Effector memory CD4-positive, alpha-beta T cell (primary cell): ENCODE measurements at regions not wholly inside any gene's neighbourhood (a gene's known extent, or its start where the extent isn't known, plus 50 kb on each side); places are given as distances from the start of the nearest gene placed in this dataset.

Experiments used
- DNase-seq, 3 donors: peaks; one replicate each; pipeline ENCODE4 v3.0.0-alpha.2; 2020
- H3K27ac ChIP-seq: 2 replicates; pipeline ENCODE4 v1.7.0; 2013; ENCODE audit warnings: mild to moderate bottlenecking, low read length, moderate library complexity; ENCODE audit not compliant: insufficient read depth, poor library complexity, severe bottlenecking
- H3K27me3 ChIP-seq: replicated peaks from 2 replicates; pipeline ENCODE4 v1.7.0; 2013; ENCODE audit warnings: mild to moderate bottlenecking, low read length; ENCODE audit not compliant: insufficient read depth, control insufficient read depth, poor library complexity, severe bottlenecking
- H3K36me3 ChIP-seq: 2 replicates; pipeline ENCODE4 v1.7.0; 2013; ENCODE audit warnings: mild to moderate bottlenecking, low read length, moderate library complexity; ENCODE audit not compliant: control insufficient read depth, insufficient read depth
- H3K4me1 ChIP-seq: 2 replicates; pipeline ENCODE4 v1.7.0; 2013; ENCODE audit warnings: low read length, mild to moderate bottlenecking; ENCODE audit not compliant: control insufficient read depth, insufficient read depth, poor library complexity, severe bottlenecking
- H3K4me3 ChIP-seq: 2 replicates; pipeline ENCODE4 v1.7.0; 2013; ENCODE audit warnings: low read length, low read depth, mild to moderate bottlenecking; ENCODE audit not compliant: insufficient read depth, poor library complexity, severe bottlenecking
- H3K9me3 ChIP-seq: 2 replicates; pipeline ENCODE4 v1.7.0; 2013; ENCODE audit warnings: mild to moderate bottlenecking, low read length, moderate library complexity; ENCODE audit not compliant: control insufficient read depth

DNA sequence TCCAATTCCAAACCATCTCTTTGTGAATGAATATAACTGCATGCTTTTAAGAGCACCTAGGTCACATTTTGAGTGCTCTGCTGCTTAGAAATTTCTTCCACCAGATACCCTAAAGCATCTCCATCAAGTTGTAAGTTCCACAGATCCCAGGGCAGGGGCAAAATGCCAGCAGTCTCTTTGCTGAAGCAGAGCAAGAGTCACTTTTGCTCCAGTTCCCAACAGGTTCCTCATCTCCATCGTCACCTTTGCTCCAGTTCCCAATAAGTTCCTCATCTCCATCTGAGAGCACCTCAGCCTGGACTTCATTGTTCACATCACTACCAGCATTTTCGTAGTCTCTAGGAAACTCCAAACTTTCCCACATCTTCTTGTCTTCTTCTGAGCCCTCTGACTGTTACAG lies 116.7 kb upstream of the ALKAL2 start:
- Histone ChIP-seq H3K36me3 (no peaks in the 10 kb centered on the region), H3K4me1 (no peaks in the 10 kb centered on the region), H3K27ac (no peak overlapping the region), H3K9me3 (peaks cover 4% of the 10 kb centered on the region), H3K4me3 (no peak overlapping the region), H3K27me3 (no peaks in the 10 kb centered on the region)
- no peak for DNase-seq

DNA sequence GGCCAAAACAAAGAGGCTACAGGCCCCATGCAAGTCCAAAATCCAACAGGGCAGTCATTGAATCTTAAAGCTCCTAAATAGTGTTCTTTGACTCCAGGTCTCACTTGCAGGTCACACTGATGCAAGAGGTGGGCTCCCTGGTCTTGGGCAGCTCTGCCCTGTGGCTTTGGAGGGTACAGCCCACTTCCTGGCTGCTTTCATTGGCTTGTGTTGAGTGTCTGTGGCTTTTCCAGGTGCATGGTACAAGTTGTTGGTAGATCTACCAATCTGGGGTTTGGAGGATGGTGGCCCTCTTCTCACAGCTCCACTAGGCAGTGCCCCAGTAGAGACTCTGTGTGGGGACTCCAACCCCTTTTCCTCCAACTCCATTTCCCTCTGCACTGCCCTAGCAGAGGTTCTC lies 115.8 kb upstream of the ALKAL2 start:
- DNase-seq: no peak
- Histone ChIP-seq H3K4me1 (no peaks in the 10 kb centered on the region), H3K27ac (no peak overlapping the region), H3K27me3 (no peaks in the 10 kb centered on the region), H3K9me3 (peaks cover 4% of the 10 kb centered on the region), H3K4me3 (no peak overlapping the region), H3K36me3 (no peaks in the 10 kb centered on the region)

DNA sequence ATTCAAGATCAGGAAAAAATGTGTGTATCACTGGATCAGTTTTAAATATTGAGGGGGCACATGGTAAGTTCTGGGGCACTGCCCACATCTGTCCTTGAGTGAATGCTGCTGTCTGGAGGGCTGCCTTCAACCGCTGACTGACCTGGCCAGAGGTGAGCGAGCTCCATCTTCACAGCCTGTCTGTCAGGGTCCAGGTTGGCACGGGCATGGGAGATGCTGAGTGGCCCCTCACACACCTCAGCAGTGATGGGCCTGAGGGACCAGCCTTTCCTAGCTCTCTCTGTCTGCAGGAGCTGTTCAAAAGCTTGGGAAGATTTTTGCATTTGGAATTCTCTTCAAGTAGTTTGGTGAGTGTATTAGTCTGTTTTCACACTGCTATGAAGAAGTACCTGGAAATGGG lies 114.8 kb upstream of the ALKAL2 start:
- no peak overlapping the region for H3K4me3 ChIP-seq
- H3K4me1 ChIP-seq: no peaks in the 10 kb centered on the region
- no peaks in the 10 kb centered on the region for H3K27me3 ChIP-seq
- no peak for DNase-seq
- no peak overlapping the region for H3K27ac ChIP-seq
- H3K36me3 ChIP-seq: no peaks in the 10 kb centered on the region
- peaks cover 4% of the 10 kb centered on the region for H3K9me3 ChIP-seq

DNA sequence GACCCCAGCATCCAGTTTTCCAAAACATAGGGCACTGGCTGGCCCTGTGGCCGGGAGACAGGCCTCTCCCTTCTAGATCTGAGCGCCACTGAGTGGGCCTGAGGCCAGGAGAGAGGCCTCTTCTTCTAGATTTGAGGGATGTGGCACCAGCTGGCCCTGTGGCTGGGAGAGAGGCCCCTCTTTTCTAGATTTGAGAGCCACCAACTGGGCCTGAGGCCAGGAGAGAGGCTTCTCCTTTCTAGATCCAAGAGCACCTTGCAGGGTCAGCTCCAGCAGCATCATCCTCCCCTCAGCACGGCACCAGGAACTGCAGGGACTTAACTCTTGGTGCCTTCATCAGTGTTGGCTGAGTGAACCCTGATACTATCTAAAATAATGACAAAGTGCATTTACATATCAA lies 114.3 kb upstream of the ALKAL2 start:
- Histone ChIP-seq H3K4me1 (no peaks in the 10 kb centered on the region), H3K36me3 (no peaks in the 10 kb centered on the region), H3K27me3 (no peaks in the 10 kb centered on the region), H3K9me3 (peaks cover 4% of the 10 kb centered on the region), H3K27ac (no peak overlapping the region), H3K4me3 (no peak overlapping the region)
- no peak for DNase-seq

DNA sequence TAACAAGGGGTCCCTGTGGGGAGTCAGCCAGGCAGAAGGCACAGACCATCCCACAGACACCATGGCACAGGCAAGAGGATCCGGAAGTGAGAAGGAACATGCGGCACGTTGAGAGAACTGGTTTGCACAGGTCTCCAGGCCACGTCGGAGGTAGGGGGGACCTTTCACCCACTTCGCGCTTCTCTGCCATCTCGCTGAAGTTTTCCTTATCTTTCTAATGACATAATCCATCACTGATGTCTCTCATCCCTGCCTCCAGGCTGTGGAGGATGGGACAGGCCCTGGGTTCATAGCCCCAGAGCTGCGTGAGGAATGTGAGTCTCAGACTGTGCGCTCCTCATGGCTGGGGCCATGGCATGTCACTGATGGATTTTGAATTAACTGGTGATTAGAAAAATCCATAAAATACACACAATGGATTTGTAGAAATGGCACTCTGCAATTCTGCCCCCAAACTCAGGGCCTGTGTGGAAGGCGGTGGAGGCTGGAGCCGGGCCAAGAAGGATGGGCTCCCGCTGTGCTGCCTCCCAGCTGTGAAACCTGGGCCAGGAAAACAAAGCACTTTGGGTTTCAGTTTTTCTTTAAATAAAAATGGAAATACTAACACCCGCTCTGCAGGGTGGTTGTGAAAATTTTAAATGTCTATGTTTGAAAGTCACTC lies 113.3 kb upstream of the ALKAL2 start:
- H3K4me3 ChIP-seq: no peak overlapping the region
- H3K36me3 ChIP-seq: no peaks in the 10 kb centered on the region
- no peak for DNase-seq
- no peaks in the 10 kb centered on the region for H3K4me1 ChIP-seq
- H3K27ac ChIP-seq: no peak overlapping the region
- peaks cover 4% of the 10 kb centered on the region for H3K9me3 ChIP-seq
- H3K27me3 ChIP-seq: no peaks in the 10 kb centered on the region

DNA sequence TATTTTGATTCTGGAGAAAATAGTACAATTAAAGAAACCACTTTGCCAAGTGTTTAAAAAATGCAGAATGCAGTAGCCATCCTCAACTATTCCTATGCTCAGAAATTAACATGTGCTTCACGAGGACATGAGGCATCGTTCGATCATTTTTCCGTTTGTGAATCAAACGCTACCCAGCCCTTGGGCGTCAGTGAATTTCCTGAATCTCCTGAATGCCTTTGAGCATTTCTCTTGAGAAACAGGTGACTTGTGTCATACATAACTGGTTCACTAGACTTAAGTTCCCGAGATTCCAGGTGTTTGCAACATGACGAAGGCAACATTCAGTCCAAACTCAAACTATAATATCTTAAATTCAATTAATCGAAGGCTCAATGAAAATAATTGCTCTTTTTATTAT lies 110.0 kb upstream of the ALKAL2 start:
- H3K4me1 ChIP-seq: no peaks in the 10 kb centered on the region
- no peak for DNase-seq

DNA sequence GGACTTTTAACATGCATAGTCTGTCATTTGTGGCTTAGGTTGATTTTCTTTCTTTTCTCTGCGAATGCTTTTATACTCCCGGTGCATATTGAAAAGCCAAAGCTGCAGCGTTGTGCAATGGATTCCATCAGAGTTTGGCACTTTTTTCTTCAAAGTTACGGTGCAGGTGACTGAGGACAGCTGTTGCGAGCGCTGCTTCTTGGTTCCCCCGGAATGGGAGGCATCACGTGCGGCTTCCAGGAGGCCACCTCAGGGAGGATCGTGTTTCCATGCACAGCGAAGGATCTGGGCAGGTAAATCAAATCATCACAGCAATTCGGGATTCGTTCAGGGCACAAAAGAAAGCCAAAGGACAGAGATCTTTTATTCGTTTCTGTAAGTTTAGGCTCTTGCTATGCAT lies 109.6 kb upstream of the ALKAL2 start:
- H3K27me3 ChIP-seq: no peaks in the 10 kb centered on the region
- H3K9me3 ChIP-seq: no peaks in the 10 kb centered on the region
- no peaks in the 10 kb centered on the region for H3K36me3 ChIP-seq
- H3K4me1 ChIP-seq: no peaks in the 10 kb centered on the region
- no peak for DNase-seq
- no peak overlapping the region for H3K27ac ChIP-seq
- no peak overlapping the region for H3K4me3 ChIP-seq

More for the DNA sequence above, 110.0 kb upstream of the ALKAL2 start:
- Histone ChIP-seq H3K27me3 (no peaks in the 10 kb centered on the region), H3K4me3 (no peak overlapping the region), H3K36me3 (no peaks in the 10 kb centered on the region), H3K9me3 (no peaks in the 10 kb centered on the region), H3K27ac (no peak overlapping the region)

DNA sequence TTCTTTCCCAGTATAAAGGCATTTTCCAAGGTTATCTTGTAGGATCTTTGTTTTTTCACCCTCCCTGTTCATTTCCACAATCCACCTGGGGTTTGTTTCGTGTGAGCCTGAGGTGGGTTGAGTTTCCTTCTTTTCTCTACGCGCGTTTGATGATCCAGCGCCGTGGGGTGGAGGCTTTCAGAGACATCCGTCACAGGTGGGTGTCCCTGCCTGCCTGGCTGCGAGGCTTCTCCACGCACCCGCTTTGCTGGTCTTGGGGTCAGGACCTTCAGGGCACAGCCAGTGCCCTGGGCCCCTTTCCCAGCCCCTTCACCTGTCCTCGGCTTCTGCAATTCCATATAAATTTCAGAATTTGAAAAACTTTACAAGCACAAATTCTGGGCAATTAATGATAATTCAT lies 109.0 kb upstream of the ALKAL2 start:
- H3K9me3 ChIP-seq: no peaks in the 10 kb centered on the region

DNA sequence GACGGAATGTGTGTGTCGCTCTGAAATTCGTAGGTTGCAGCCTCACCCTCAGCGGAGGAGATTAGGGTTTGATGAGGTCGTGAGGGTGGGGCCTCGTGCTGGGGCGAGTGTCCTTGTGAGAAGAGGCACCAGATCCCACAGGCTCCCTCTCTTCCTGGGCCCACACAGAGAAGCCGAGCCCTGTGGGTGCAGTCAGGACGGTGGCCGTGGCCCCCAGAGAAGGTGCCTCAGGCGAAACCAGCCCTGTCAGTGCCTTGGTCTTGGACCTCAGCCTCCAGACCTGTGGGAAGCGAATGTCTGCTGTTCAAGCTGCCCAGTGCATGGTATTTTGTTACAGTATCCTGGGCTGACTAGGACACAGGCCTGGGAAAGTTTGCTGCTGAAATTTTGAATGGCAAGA lies 108.0 kb upstream of the ALKAL2 start:
- H3K4me3 ChIP-seq: no peak overlapping the region
- no peaks in the 10 kb centered on the region for H3K9me3 ChIP-seq
- DNase-seq: no peak
- no peaks in the 10 kb centered on the region for H3K27me3 ChIP-seq
- H3K4me1 ChIP-seq: no peaks in the 10 kb centered on the region
- no peak overlapping the region for H3K27ac ChIP-seq
- H3K36me3 ChIP-seq: no peaks in the 10 kb centered on the region

More for the DNA sequence above, 109.0 kb upstream of the ALKAL2 start:
- Histone ChIP-seq H3K27me3 (no peaks in the 10 kb centered on the region), H3K27ac (no peak overlapping the region), H3K36me3 (no peaks in the 10 kb centered on the region), H3K4me3 (no peak overlapping the region), H3K4me1 (no peaks in the 10 kb centered on the region)
- DNase-seq: no peak

DNA sequence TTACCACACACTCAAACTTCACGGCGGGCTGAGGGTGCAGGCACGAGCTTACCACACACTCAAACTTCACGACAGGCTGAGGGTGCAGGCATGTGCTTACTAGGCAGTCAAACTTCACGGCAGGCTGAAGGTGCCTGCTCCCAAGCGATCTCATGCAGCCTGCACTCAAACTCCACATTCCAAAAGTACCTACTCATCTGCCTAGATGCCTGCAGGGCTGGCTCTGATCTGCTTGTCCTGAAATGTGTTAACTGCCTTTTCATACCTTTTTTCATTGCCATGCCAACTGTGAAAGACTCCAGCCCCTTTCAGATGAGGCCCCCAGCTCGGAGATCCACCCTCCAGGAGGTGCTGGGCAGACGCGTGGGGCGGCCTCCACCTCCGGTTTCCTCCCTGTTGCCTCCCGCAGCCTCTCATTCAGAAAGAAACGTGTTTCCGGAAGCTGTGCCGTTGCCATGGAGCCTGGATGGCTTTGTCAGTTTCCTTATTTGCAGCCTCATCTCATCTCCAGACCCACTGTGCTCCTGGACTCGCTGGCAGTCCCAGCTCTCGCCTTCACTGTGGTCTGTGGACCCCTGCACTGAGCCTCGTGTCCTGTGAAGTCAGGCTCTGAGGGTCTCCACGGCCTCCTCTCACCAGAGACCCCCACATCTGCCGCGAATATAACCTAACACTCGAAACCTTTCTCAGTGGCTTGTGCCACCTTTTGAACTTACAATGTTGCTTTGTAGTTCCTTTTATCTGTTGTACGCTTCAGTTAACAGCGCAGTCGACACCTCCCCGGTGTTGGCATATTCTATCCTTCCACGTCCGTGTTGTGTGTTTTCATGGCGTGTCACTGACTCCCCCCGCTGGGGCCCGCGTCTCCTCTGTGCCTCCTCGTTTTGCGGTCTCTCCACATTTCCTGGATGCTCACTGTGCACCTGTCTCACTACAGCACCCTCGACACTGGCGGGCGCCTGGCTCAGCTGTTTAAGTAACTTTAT lies 106.1 kb upstream of the ALKAL2 start:
- Histone ChIP-seq H3K36me3 (no peaks in the 10 kb centered on the region), H3K4me1 (no peaks in the 10 kb centered on the region), H3K27ac (peak overlapping the region; percentile 49), H3K27me3 (no peaks in the 10 kb centered on the region), H3K4me3 (peak overlapping the region; percentile 33), H3K9me3 (no peaks in the 10 kb centered on the region)
- DNase-seq: peak; percentile 23 to 53 (median 46)
